ENCODE measurements at regions not wholly inside any gene's neighbourhood (a gene's known extent, or its start where the extent isn't known, plus 50 kb on each side); places are given as distances from the start of the nearest gene placed in this dataset.
A peak's percentile ranks its signal among the peaks of the same experiment; 100 is the strongest.
"Not testable (repeated sequence)": the region's sequence is repeated elsewhere in the genome, so short reads cannot be mapped to it uniquely, and the experiment has no call there.

DNA sequence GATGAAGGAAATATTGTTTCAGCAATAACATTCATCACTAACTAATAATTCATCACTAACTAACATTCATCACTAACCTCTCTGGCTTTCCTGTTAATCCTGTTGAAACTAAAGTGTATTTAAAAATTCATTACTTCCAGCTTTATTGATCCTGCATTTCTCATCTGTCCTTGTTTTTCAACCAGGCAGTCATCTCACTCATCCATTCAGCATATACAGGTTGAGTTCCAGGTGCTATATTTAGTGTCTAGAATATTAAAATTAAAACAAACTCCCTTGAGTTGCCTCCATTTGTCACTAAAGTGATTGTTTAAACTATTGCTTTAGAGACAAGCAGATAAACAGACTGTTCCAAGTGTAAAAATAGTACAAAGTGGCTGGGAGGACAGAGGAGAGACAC, 58.1 kb downstream of the ATXN7L3B start:
- no peak for DNase-seq

DNA sequence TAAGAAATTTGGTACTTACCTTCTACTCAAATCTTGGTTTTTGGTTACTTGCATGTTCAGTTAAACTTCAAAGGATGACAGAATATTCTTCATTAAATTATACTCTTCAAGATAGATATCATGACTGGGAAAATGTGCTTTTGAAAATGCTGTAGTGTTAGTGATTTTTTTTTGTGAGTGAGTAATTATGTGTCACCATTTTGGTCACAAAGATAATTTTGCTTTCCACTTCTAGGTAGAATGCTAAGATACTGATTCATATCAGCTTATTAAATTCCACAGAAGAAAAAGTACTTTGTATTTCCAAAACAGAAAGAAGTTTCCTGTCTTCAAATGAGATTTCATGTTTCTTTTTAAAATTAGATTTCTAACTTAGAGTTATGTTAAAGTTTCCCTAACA, 61.2 kb downstream of the ATXN7L3B start:
- no peak for DNase-seq

GRCh38 chr12:74599932-74600331, 62.3 kb downstream of the ATXN7L3B start:
- no peak for DNase-seq

DNA sequence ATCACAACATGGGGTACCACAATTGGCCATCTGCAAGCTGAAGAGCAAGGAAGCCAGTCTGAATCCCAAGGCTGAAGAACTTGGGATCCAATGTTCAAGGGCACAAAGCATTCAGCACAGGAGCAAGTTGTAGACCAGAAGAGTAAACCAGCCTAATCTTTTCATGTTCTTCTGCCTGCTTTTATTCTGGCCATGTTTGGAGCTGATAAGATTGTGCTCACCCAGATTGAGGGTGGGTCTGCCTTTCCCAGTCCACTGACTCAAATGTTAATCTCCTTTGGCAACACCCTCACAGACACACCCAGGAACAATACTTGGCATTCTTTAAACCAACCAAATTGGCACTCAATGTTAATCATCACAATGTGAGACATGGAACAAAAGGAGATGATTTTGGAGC, 63.2 kb downstream of the ATXN7L3B start:
- DNase-seq: not testable (repeated sequence)

- no peak for DNase-seq
These were observed 65.4 kb downstream of the ATXN7L3B start for GRCh38 chr12:74602881-74603672.

DNA sequence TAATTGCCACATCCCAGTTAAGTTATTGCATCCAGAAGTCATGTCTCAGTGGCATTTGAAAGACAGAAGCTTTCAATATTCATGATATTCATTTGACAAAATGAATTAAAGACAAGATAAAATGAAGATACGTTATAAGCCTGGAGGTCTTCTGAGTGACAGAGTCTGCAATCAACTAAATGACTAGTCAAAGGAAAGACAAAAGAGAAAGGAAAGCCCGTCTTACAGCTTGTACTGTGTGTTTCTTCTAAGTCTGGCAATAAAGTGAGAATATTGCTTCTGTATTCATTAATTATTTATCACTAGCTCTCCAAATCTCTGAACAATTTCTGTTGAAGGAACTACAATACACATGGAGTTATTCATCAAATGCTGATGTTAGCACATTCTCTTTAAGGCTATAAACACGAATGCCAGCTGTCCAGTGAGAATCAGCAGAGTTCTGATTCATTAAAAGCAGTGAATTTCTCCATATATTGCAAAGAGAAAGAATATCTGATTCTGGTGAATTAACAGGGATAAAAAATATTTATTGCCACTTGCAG, 70.7 kb downstream of the ATXN7L3B start:
- no peak for DNase-seq

DNA sequence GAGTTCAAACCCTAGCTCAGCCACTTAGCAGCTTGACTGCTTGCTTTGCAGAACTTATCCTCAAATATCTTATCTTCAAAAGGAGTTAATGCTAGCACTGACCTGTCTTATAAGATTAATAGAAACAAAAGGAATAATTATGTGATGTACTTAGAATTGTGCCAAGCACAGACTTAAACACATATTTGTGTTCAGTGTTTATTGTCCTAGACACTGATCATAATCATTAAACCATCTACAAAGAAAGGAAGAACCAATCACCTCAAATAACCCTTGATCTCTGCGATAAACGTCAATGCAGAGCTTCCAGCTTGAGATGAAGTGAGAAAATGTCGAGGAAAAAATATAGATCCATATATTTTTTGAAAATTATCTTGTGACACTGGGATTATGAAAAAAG, 73.1 kb downstream of the ATXN7L3B start:
- no peak for DNase-seq

GRCh38 chr12:74614426-74614825, 76.8 kb downstream of the ATXN7L3B start:
- DNase-seq: no peak

- no peak for DNase-seq
These were observed 81.4 kb downstream of the ATXN7L3B start for GRCh38 chr12:74619084-74619483.

- no peak for DNase-seq
These were observed 82.2 kb downstream of the ATXN7L3B start for GRCh38 chr12:74619884-74620283.

- no peak for DNase-seq
These were observed 83.3 kb downstream of the ATXN7L3B start for GRCh38 chr12:74620921-74621320.

DNA sequence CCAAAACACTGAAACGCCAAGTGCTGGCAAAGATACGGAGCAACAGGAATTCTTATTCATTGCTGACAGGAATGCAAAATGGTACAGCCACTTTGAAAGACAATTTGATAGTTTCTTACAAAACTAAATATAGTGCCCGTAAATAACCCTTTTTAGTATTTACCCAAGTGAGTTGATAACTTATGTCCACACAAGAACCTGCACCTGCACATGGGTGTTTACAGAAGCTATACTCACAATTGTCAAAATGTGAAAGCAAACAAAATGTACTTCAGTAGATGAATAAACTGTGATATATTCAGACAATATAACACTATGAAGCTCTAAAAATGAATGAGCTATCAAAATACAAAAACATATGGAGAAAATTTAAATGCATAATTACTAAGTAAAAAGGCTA, 86.6 kb downstream of the ATXN7L3B start:
- peak; percentile 51 for DNase-seq

GRCh38 chr12:74626397-74626796, 88.8 kb downstream of the ATXN7L3B start:
- DNase-seq: no peak

DNA sequence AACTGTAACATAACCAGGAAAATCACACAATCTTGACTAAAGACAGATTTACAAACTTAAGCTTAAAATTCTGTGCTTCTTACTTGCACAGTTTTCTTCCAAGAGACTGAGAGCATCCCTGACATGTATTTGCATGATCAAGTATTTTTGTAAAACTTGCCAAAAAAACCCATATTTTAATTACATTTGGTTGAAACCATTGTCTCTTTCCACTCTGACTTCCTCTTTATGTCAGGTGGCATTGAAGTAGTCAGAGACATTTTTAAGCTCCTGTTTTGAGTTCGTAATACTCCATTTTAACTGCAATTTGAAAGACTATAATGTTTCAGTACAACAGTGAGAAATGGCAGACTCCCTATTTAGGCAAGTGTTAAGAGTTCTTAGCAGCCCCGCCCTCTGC, 103.6 kb downstream of the ATXN7L3B start:
- no peak for DNase-seq

- no peak for DNase-seq
These were observed 104.1 kb downstream of the ATXN7L3B start for GRCh38 chr12:74641694-74642093.

DNA sequence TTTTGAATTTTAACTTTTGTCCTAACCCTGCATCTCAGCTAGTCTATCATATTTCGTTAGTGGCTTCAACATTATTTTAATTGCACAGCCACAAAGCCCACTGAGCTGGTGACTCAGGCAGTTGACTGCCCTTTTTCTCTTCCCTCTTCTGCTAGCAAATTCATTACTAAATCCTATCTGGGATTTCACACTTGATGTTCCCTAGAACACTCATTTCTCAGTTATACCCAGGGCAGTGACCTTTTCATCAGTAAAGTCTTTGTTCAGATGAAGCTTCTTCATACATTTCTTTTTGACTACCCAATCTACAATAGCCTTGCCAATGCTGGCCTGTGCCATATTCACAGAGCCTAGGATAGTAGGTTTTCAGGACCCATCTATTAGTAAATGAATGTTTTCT, 107.0 kb downstream of the ATXN7L3B start:
- DNase-seq: no peak

DNA sequence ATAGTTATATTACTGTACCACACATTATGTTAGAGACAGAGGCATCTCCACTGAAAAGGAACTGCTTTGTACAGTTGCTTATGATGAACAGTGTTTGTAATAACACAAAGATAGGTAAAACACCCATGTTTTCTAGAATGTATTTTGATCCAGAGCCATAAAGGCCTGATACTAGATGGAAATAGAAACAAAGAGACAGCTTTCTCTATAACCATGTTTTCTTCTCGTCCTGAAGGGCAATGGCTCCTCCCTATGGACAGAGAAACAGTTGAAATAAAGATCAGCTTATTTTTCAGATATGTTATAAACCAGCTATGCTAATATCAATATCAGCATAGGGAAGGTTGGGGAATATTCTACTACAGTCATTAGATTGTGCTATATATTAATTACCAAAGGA, 109.2 kb downstream of the ATXN7L3B start:
- peak; percentile 13 for DNase-seq

- no peak for DNase-seq
These were observed 109.6 kb downstream of the ATXN7L3B start for GRCh38 chr12:74647256-74647655.

GRCh38 chr12:74656251-74656650, 118.6 kb downstream of the ATXN7L3B start:
- no peak for DNase-seq

DNA sequence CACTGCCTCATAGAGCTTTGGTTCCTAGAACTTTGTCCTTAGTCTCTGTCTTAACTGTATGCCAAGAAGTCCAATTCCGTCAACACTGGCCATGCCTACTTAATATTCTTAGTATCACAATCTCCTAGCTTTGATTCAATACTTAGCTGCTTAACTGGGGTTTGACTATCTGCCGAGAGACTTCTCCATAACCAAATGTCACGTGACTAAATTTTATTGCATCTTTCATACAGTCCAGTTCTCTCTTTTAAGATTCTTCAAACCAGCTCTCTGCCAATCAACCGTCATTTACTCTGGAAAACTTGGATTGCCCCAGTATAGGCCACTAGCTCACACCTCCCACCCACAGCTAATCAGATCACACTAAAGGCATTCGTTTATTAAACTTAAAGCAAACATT, 122.8 kb downstream of the ATXN7L3B start:
- DNase-seq: no peak

- no peak for DNase-seq
These were observed 126.3 kb downstream of the ATXN7L3B start for GRCh38 chr12:74663958-74664357.

DNA sequence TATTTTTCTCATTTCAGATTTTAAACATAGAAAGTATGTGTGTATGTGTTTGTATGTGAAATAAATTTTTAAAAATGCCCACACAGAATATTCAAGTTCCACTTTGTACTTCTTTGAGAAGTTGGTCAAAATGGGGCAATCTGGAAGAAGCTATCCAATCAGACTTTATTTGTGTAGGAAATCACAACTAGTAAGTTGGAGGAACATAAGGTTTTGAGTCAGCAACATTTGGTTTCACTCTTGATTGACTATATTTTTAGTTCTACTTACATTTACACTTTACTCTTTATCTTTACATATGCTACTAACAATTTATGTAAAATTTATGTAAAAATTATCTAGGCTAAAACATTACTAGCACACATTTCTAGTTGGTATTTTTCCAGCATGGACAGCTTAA, 128.1 kb downstream of the ATXN7L3B start:
- DNase-seq: no peak

DNA sequence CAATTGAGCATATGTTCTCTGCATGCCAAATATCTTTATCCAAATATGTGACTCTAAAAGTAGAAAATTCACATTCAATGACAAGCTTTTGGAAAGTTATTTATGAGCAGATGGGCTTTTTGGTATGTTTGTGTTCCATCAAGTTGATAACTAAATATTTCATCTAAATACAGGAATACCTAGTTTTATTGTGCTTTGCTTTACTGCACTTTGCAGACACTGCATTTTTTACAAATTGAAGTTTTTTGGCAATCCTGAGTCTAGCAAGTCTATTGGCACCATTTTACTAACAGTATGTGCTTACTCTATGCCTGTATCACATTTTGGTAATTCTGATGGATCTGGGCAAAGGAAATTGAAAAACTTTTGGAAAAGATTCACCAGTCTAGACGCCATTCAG, 133.8 kb downstream of the ATXN7L3B start:
- DNase-seq: no peak

GRCh38 chr12:74676955-74677354, 139.3 kb downstream of the ATXN7L3B start:
- not testable (repeated sequence) for DNase-seq

DNA sequence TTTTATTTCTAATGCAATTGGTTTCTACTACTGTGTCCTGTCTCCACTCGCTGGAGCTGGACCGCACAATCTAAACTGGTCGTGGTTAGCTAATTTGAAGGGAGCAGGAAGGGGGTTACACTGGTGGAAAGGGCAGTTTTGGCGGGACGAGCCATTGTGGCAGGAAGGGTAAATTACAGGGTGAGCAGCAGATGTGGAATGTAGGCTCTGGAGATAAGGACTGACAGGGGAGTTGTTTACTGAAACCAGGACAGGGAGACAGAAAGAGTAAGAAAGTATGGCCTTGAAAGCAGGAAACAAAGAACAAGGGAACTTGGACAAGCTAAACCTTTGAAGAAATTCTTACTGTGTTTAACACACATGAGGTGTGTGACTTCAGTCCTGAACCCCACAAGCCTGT, 147.8 kb downstream of the ATXN7L3B start:
- DNase-seq: no peak

Data from NCI-H1436 (cell line).